ENCODE measurements at regions not wholly inside any gene's neighbourhood (a gene's known extent, or its start where the extent isn't known, plus 50 kb on each side); places are given as distances from the start of the nearest gene placed in this dataset.

- TF ChIP-seq RCOR1 (IDR thresholded peaks at IDR 0.05; ENCODE audit: low read length): no peak
These were observed 65.9 kb upstream of the NEK6 start (continued) for GRCh38 chr9:124191691-124192395.

GRCh38 chr9:124196814-124197176, 61.0 kb upstream of the NEK6 start:
- 47% methylated on average over 2 of the region's 2 CpGs for WGBS (ENCODE audit: low lambda C conversion rate)
- CTCF ChIA-PET: interaction anchor here (1.6 kb wide), 1 partner anchor 9 kb away, joined by 6 read pairs; no protein-coding TSS in a partner anchor
- TF ChIP-seq GABPA (IDR thresholded peaks at IDR 0.05; ENCODE audit: low read depth) (no peak), SIN3A (IDR thresholded peaks at IDR 0.05; ENCODE audit: borderline replicate concordance, low read depth, low read length) (no peak), GATA2 (CRISPR knock-in tag; IDR thresholded peaks at IDR 0.05) (no peak), PBX3 (IDR thresholded peaks at IDR 0.05) (no peak), TEAD4 (IDR thresholded peaks at IDR 0.05; ENCODE audit: borderline replicate concordance, insufficient read depth) (no peak), CTCF (IDR thresholded peaks at IDR 0.05) (no peak), USF2 (IDR thresholded peaks at IDR 0.05; ENCODE audit: borderline replicate concordance, low read depth, low read length) (no peak), TAF1 (IDR thresholded peaks at IDR 0.05; ENCODE audit: borderline replicate concordance, low read depth, low read length) (no peak), RAD21 (IDR thresholded peaks at IDR 0.05; ENCODE audit: low read length) (no peak), RCOR1 (IDR thresholded peaks at IDR 0.05; ENCODE audit: low read length) (no peak), FOSL2 (IDR thresholded peaks at IDR 0.05; ENCODE audit: borderline replicate concordance, low read depth) (no peak), MEF2A (IDR thresholded peaks at IDR 0.05; ENCODE audit: borderline replicate concordance, low read depth) (no peak), RFX5 (IDR thresholded peaks at IDR 0.05; ENCODE audit: low read length) (no peak), FOXM1 (IDR thresholded peaks at IDR 0.05; ENCODE audit: low read depth) (no peak), MXI1 (IDR thresholded peaks at IDR 0.05; ENCODE audit: low read depth, low read length) (no peak)

More at GRCh38 chr9:124196814-124197176, 61.0 kb upstream of the NEK6 start:
- Histone ChIP-seq H4K20me1 (ENCODE audit: insufficient read depth) (no peaks in the 10 kb centered on the region), H3K4me3 (ENCODE audit: low read depth in 2 of 2, low read length in 1 of 2) (no peak overlapping the region), H3K9ac (no peak overlapping the region), H3K27ac (ENCODE audit: low read depth in 2 of 2, low read length in 1 of 2) (no peak overlapping the region), H3K36me3 (replicated peaks in 1 of 2; ENCODE audit: control insufficient read depth in 1 of 2, insufficient read depth in 2 of 2, low read length in 1 of 2) (no peaks in the 10 kb centered on the region), H2AFZ (ENCODE audit: low read depth) (no peak overlapping the region), H3K27me3 (ENCODE audit: insufficient read depth) (peaks cover 9% of the 10 kb centered on the region; the same call in 1 of the 2 replicates), H3K9me2 (no peaks in the 10 kb centered on the region), H3F3A (replicated peaks; ENCODE audit: insufficient read depth) (no peaks in the 10 kb centered on the region), H3K9me3 (no peaks in the 10 kb centered on the region), H3K4me1 (ENCODE audit: control insufficient read depth in 1 of 2, insufficient read depth in 2 of 2, low read depth in 1 of 2, low read length in 1 of 2) (no peaks in the 10 kb centered on the region), H3K79me2 (ENCODE audit: insufficient read depth) (no peaks in the 10 kb centered on the region), H3K4me2 (no peak overlapping the region)
- POLR2A ChIA-PET: no interaction called here
- DNase-seq: no peak
